Ascending aorta (tissue), 2 donors: ENCODE measurements at regions not wholly inside any gene's neighbourhood (a gene's known extent, or its start where the extent isn't known, plus 50 kb on each side); places are given as distances from the start of the nearest gene placed in this dataset.

Experiments
- DNase-seq, 2 donors: peaks; one replicate each; pipeline ENCODE4 v3.0.0-alpha.2; 2019; ENCODE audit warnings: low spot score in 2 of 2
- H3K27ac ChIP-seq, 2 donors: fragments of 200-600 bp; sonication (generic); one replicate each; pipeline ENCODE4 v1.5.1; 2016 to 2017; ENCODE audit warnings: mild to moderate bottlenecking in 1 of 2
- H3K27me3 ChIP-seq: fragments of 200-600 bp; sonication (generic); one replicate; pipeline ENCODE4 v1.5.1; 2017
- H3K36me3 ChIP-seq, 2 donors: fragments of 200-600 bp; sonication (generic); one replicate each; pipeline ENCODE4 v1.5.1; 2016
- H3K4me1 ChIP-seq, 2 donors: fragments of 200-600 bp; sonication (generic); one replicate each; pipeline ENCODE4 v1.5.1; 2016 to 2017; ENCODE audit warnings: mild to moderate bottlenecking in 1 of 2
- H3K4me3 ChIP-seq, 2 donors: fragments of 200-600 bp; sonication (generic); one replicate each; pipeline ENCODE4 v1.5.1; 2016 to 2017; ENCODE audit warnings: mild to moderate bottlenecking in 1 of 2
- H3K9me3 ChIP-seq, 2 donors: fragments of 200-600 bp; sonication (generic); one replicate each; pipeline ENCODE4 v1.5.1; 2016
- intact Hi-C: fragments of 100-400 bp; cut with DNase I; formaldehyde crosslinking; loops from one replicate; pipeline ENCODE4 v1.15.1; 2023
- TF ChIP-seq, protein P1 (sequence below), 3 experiments: fragments of 200-600 bp in 2 of 3; fragments of 450-650 bp in 1 of 3; sonication (generic) in 2 of 3; IDR thresholded peaks; one replicate each; pipeline ENCODE4 v1.5.1; 2016 to 2019; ENCODE audit warnings: antibody characterized with exemption in 3 of 3, mild to moderate bottlenecking in 1 of 3, moderate library complexity in 1 of 3

DNA sequence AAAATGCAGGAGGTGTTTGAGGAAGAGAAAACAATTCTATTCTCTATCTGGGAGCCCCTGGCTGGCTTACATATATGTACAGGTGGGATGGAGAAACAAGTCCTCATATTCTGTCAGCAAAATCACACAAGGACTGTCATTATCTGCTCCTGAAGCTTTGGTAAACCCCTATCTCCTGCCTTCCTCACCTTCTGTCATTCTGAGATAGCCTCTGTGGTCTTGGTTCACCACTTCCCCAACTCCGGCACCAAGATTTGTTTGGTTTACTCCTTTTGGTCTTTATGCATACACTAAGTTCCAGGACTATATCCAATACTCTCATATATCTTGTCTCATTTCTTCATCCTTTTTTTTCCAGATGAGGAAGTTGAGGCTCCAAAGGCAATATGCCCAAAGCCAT, 551.1 kb downstream of the PLPP3 start:
- no peak overlapping the region for H3K27ac ChIP-seq
- H3K4me3 ChIP-seq: no peak overlapping the region
- no peaks in the 10 kb centered on the region for H3K27me3 ChIP-seq
- peaks cover 0 to 7% of the 10 kb centered on the region in 2 donors for H3K4me1 ChIP-seq
- no peaks in the 10 kb centered on the region for H3K36me3 ChIP-seq
- DNase-seq: no peak
- intact Hi-C loops: no loop called here
- TF ChIP-seq, protein P1, sequence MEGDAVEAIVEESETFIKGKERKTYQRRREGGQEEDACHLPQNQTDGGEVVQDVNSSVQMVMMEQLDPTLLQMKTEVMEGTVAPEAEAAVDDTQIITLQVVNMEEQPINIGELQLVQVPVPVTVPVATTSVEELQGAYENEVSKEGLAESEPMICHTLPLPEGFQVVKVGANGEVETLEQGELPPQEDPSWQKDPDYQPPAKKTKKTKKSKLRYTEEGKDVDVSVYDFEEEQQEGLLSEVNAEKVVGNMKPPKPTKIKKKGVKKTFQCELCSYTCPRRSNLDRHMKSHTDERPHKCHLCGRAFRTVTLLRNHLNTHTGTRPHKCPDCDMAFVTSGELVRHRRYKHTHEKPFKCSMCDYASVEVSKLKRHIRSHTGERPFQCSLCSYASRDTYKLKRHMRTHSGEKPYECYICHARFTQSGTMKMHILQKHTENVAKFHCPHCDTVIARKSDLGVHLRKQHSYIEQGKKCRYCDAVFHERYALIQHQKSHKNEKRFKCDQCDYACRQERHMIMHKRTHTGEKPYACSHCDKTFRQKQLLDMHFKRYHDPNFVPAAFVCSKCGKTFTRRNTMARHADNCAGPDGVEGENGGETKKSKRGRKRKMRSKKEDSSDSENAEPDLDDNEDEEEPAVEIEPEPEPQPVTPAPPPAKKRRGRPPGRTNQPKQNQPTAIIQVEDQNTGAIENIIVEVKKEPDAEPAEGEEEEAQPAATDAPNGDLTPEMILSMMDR (IDR thresholded peaks at IDR 0.05): no peak
- H3K9me3 ChIP-seq: no peaks in the 10 kb centered on the region

DNA sequence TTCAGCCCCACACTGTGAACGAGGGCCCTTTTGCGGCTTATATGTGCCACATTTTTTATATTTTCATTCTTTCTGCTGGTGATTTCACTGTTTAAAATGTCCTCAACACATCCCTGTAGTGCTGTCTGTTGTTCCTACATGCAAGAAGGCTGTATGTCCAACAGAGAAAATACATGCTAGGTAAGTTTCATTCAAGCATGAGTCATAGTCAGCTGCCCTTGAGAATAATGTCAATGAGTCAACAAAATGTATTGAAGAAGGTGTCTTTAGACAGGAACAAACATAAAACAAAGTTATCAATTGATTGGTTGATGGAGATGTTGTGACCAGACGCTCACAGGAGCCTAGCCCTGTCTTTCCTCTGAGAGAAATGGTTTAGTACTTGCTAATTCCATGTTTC, 553.4 kb downstream of the PLPP3 start:
- no peak for DNase-seq
- H3K9me3 ChIP-seq: no peaks in the 10 kb centered on the region
- H3K4me1 ChIP-seq: no peaks in the 10 kb centered on the region
- no peak overlapping the region for H3K27ac ChIP-seq
- intact Hi-C loops: no loop called here
- H3K36me3 ChIP-seq: no peaks in the 10 kb centered on the region
- TF ChIP-seq, protein P1 (IDR thresholded peaks at IDR 0.05): no peak
- H3K27me3 ChIP-seq: no peaks in the 10 kb centered on the region
- H3K4me3 ChIP-seq: no peak overlapping the region

DNA sequence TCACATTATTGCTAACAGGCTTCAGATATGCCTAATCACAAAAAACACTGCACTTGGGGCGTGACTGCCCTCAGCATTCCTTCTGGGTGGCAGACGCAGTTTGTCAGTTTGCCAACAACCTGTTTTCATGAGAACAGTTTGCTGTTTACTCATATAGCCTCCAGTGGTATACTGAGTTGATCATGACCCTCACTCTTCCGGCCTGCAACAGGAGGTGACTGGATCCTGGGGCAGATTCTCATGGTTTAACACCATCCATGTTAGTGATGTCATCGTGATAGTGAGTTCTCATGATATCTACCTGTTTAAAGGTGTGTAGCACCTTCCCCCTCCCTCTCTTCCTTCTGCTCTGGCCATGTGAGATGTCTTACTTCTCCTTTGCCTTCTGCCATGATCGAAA, 555.2 kb downstream of the PLPP3 start:
- TF ChIP-seq, protein P1 (IDR thresholded peaks at IDR 0.05): no peak
- peaks cover 0 to 2% of the 10 kb centered on the region in 2 donors for H3K4me1 ChIP-seq
- DNase-seq: no peak
- intact Hi-C loops: no loop called here
- H3K36me3 ChIP-seq: no peaks in the 10 kb centered on the region
- no peaks in the 10 kb centered on the region for H3K27me3 ChIP-seq
- no peak overlapping the region for H3K4me3 ChIP-seq
- H3K9me3 ChIP-seq: no peaks in the 10 kb centered on the region
- no peak overlapping the region for H3K27ac ChIP-seq

GRCh38 chr1:56019922-56020321, 559.4 kb downstream of the PLPP3 start:
- no peaks in the 10 kb centered on the region for H3K36me3 ChIP-seq
- TF ChIP-seq, protein P1 (IDR thresholded peaks at IDR 0.05): no peak
- peaks cover 0 to 8% of the 10 kb centered on the region in 2 donors for H3K4me1 ChIP-seq
- H3K27ac ChIP-seq: no peak overlapping the region
- H3K9me3 ChIP-seq: no peaks in the 10 kb centered on the region
- no peak for DNase-seq
- intact Hi-C loops: no loop called here
- H3K27me3 ChIP-seq: no peaks in the 10 kb centered on the region
- no peak overlapping the region for H3K4me3 ChIP-seq

DNA sequence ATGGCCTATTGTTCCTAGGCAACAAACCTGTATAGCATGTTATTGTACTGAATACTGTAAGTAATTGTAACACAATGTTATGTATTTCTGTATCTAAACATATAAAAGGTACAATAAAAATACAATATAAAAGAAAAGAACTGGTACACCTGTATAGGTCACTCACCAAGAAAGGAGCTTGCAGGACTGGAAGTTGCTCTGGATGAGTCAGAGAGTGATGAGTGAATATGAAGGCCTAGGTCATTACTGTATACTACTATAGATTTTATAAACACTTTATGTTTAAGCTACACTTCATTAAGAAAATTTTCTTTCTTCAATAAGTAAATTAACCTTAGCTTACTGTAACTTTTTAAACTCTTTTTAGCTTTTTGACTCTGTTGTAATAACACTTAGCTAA, 559.9 kb downstream of the PLPP3 start:
- peaks cover 0 to 8% of the 10 kb centered on the region in 2 donors for H3K4me1 ChIP-seq
- H3K36me3 ChIP-seq: no peaks in the 10 kb centered on the region
- no peak for DNase-seq
- TF ChIP-seq, protein P1 (IDR thresholded peaks at IDR 0.05): no peak
- no peaks in the 10 kb centered on the region for H3K27me3 ChIP-seq
- H3K4me3 ChIP-seq: no peak overlapping the region
- intact Hi-C loops: no loop called here
- H3K9me3 ChIP-seq: no peaks in the 10 kb centered on the region
- no peak overlapping the region for H3K27ac ChIP-seq

DNA sequence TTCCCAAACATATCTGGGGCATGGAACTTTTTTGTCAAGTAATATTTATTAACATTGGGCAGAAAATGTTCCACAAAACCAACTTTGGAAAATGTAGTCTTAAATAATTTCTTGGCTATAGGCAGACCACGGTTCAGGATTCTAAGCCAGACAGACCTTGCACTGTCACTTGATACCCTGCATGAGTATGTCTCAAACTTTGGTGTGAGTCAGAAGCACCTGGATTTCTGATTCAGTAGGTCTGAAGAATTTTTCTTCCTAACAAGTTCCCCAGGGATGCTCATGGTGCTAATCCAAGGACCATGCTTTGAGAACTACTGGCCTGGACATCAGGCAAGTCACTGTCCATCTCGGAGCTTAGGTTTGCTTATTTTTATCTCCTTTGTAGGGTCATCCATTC, 562.0 kb downstream of the PLPP3 start:
- intact Hi-C loops: no loop called here
- H3K4me1 ChIP-seq: peaks cover 0 to 8% of the 10 kb centered on the region in 2 donors

More for the DNA sequence above, 562.0 kb downstream of the PLPP3 start:
- Histone ChIP-seq H3K9me3 (no peaks in the 10 kb centered on the region), H3K4me3 (no peak overlapping the region), H3K27me3 (no peaks in the 10 kb centered on the region), H3K27ac (peak overlapping the region in 1 of 2 donors; percentile 66), H3K36me3 (no peaks in the 10 kb centered on the region)
- no peak for DNase-seq
- TF ChIP-seq, protein P1 (IDR thresholded peaks at IDR 0.05): no peak
